ENCODE measurements at regions not wholly inside any gene's neighbourhood (a gene's known extent, or its start where the extent isn't known, plus 50 kb on each side); places are given as distances from the start of the nearest gene placed in this dataset.

GRCh38 chr6:163776906-163777686 is 362.6 kb downstream of the QKI start (continued):
- TF ChIP-seq ZNF407 (IDR thresholded peaks at IDR 0.05; ENCODE audit: low read depth) (no peak), E2F6 (IDR thresholded peaks at IDR 0.05; ENCODE audit: borderline replicate concordance in 1 of 2, extremely low read depth in 1 of 2, insufficient read depth in 1 of 2, insufficient read length in 1 of 2, low read depth in 1 of 2, low read length in 1 of 2, poor library complexity in 1 of 2, severe bottlenecking in 1 of 2) (peak in 1 of 2 experiments; percentile 18), ELF1 (tag; IDR thresholded peaks at IDR 0.05) (no peak), GABPA (tag; conservative IDR thresholded peaks at IDR 0.05; ENCODE audit: low read depth) (no peak), PRMT5 (CRISPR knock-in tag; IDR thresholded peaks at IDR 0.05) (no peak)

Measured in K562 (cell line).